NCI-H1105 treated with DMSO at 0.1 percent for 48 hours (cell line): ENCODE measurements at regions not wholly inside any gene's neighbourhood (a gene's known extent, or its start where the extent isn't known, plus 50 kb on each side); places are given as distances from the start of the nearest gene placed in this dataset.

Source experiments
- DNase-seq: peaks from one replicate; lab custom pipeline; 2025; lab: John Stamatoyannopoulos, UW

DNA sequence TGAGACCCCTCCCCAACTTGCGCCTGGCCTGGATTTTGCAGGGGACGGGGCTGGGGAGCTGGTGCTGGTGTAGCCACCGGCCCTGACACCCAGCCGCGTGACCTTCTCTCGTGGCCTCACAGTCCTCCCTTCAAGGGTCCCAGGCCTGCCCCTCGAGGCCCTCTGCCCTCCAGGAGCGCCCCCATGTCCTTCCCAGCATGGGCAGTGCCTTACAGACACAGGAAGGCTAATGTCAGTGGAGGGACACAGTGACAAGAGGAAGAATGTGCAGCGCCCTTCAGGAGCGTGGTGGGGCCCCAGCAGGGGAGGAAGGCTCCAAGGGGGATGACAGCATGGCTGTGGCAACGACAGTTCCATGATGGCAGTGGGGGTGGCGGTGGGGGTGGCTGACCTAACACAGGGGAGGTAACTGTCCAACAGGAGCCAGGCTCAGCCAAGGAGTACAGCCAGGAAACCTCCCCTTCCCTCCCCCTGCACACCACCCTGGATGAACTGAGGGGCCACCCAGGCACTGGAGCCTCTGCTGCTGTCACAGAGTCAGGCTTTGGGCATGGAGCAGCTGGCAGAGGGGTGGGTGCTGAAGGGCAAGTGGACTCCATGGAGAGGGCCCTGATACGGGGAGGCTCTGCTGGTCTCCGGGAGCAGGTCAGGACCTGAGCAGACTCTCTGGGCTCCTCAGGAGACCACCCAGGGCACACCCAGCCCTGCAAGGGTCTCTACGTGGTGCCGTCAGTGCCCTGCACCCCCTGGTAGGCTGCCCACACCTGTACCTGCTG, 76.0 kb upstream of the RET start:
- no peak for DNase-seq

DNA sequence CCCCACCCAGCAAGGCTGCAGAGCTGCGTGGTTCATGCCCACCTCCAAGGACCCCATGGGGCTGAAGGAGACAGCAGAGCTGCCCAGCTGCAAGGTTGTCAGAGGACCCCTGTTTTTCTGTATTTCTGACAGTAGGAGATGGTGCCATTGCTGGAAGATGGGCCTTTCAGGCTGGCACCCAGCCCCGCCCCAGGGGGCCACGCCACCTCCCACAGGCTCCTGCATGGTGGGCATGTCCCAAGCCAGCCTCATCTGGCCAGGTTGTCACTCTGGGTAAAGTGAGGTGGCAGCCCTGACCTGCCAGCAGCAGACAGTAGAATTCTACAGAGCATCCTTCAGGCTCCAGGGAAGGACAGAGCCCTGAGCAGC, 75.5 kb upstream of the RET start:
- DNase-seq = no peak

DNA sequence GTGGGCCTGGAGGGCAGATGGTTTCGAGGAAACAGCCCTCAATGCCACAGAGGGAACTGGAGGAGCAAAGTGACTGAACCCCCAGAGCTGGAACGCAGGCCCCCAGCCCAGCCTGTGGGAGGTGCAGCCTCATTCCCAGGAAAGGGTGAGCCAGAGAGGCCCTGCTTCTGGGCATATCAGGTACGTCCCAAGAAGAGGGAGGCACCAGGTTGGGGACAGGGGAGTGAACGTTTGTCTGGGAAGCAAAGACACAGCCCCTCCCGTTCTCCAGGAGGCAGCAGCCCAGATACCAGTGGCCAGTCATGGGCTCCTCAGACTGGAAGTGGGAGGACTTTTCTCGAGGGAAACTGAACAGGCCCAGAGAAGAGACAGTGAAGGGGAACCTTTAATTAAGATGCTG, 74.3 kb upstream of the RET start:
- DNase-seq = no peak

DNA sequence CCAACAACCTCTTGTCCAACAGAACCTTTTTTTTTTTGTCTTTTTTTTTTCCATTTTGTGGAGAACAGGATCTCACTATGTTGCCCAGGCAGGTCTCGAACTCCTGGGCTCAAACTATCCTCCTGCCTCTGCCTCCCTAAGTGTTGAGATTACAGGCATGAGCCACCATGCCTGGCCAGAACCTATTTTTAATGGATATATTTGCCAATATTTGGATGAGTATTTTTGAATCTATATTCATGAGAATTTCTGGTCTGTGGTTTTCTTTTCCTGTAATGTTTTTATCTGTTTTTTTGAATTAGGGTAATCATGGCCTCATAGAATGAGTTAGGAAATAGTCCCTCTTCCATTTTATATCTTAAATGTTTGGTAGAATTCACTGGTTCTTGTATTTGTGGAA, 70.4 kb upstream of the RET start:
- DNase-seq = no peak

DNA sequence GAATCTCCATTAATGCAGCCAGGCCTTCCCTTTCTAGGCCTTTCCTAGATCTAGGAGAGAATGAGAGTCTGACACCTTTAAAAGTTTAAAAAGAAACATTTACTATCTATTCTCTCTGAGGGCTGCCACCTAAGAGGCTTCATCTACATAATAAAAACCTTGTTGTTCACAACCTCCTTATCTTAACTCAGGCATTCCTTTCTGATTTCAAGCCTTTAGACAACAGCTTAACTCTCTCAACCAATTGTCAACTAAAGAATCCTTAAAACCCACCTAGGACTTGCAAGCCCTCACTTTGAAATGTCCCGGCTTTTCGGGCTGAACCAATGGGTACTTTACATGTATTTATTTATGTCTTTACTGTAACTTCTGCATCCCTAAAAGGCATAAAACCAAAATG, 64.3 kb upstream of the RET start:
- no peak for DNase-seq

DNA sequence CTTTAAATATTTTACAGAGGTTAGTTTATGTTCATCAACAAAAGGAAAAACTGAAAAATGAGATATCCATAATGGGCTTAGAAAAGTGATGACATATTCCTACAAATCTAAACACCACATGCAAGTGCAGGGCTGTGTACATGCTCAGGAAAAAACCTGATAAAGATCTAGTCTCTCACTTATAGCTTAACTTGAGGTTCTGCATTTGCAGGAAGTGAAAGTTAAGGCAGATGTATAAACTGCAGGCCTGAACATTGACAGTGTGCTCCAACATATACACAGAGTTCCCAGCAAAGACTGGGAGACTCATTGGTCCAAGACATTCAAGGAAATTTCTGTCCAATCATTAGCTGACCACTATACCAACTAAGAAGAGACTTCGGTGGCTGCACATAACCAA, 63.8 kb upstream of the RET start:
- no peak for DNase-seq

DNA sequence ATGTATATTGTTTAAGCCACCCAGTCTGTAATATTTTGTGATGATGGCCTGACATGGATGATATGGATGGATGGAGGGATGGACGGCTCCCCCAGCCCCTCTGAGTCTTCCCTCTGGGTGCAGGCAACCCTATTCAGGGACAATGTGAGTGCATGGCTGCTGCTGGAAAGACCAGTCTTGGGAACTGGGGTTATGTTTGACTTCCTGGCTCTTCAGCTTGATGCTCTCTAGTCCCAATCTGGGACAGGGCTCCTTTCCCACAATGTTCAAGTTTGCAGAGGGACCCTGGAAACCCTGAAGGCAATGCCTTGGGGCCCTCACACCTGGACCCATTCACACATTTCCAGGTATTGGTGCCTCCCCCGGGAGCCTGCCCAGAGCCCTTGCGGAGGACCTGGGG, 52.3 kb upstream of the RET start:
- no peak for DNase-seq

DNA sequence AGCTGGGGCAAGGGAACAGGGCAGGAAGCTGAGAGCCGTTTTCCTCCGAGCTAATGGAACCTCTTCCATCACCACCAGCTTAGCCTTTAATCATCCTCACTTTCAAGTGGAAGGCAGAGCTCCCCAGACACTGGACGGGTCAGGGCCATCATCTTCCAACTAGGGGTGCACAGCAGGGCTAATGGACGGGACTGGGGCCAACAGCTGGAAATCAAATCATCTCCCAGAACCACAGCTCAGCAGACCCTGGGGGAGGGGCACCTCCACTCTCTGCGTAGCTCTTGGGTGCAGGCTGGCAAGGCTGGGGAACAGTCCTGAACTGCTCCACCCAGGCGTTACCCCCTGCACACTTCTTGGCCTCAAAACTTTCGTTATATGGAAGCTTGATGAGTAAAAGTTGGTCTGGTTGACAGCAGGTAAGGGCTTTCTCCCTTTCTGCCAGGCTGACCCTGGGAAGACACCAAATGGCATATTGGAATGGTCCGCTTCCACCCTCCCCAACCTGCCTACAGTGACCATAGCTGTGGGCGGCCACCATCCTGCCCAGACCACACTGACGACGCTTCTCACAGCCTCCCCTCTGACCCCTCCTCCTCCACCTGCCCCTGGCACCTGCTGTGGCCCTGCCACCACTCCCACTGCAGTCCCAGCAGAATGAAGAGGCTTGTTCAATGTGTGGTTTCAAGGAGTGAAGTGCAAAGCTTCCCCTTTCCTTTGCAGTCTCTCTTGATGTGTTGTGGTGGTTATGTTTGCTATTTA, 51.7 kb upstream of the RET start:
- DNase-seq = no peak

DNA sequence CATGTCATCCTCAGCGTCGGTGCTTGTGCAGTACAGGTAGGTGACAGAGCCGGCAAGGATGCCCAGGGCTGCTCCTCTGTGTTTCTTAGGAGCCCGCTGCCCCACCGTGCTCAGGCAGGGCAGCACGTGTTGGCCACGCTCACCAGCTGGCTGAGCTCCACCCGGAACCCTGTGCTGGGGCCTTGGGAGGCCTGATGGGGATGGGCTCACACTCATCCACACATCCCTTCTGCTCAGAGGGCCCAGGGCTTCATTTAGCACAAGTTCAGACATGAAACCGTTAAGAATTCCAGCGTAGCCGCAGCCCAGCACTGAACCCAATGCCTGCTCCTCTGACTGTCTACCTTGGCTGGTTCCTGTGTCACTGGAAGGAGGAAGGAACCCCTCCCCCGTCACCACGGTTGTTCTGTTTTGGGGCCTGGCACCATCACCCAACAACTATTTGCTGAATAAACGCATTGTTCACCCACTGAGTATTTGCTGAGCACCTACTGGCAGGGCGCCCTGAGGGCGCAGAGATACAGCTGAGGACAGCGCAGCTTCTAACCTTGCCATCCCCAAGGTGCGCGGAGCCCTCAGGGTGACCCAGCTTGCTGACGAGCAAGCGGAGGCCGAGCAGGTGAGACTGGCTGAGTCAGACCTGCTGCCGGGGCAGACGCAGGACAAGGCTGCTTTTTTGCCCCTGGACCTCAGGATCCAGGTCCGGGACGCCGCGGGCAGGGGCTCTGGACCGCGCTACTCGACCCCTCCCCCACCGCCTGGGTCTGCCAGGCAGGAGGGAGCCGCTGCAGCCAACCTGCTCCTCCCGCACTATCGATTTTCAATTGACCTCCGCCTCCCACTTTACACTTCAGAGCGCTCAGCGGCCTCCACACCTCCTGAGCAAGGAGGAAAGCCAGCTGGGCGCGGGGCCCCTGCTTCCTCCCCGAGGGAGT, 50.6 kb upstream of the RET start:
- DNase-seq = no peak
